ENCODE measurements at regions not wholly inside any gene's neighbourhood (a gene's known extent, or its start where the extent isn't known, plus 50 kb on each side); places are given as distances from the start of the nearest gene placed in this dataset.

GRCh38 chr2:118761771-118762170, 85.7 kb downstream of the EN1 start:
- TF ChIP-seq CTCF (IDR thresholded peaks at IDR 0.05; ENCODE audit: extremely low read depth, insufficient read depth, missing control alignments) = no peak
- DNase-seq (ENCODE audit: low spot score) = no peak
- in situ Hi-C loops (cut with MboI; ENCODE audit: low pct_unique_long_range_greater_than_20kb, low sequenced_read_pairs, unreplicated experiment) = no loop called here

GRCh38 chr2:118755901-118756300, 91.5 kb downstream of the EN1 start:
- no peak for TF ChIP-seq CTCF (IDR thresholded peaks at IDR 0.05; ENCODE audit: extremely low read depth, insufficient read depth, missing control alignments)
- in situ Hi-C loops (cut with MboI; ENCODE audit: low pct_unique_long_range_greater_than_20kb, low sequenced_read_pairs, unreplicated experiment) = no loop called here
- DNase-seq (ENCODE audit: low spot score) = no peak

- no peak for TF ChIP-seq CTCF (IDR thresholded peaks at IDR 0.05; ENCODE audit: extremely low read depth, insufficient read depth, missing control alignments)
- in situ Hi-C loops (cut with MboI; ENCODE audit: low pct_unique_long_range_greater_than_20kb, low sequenced_read_pairs, unreplicated experiment) = no loop called here
- DNase-seq (ENCODE audit: low spot score) = no peak
Measured at GRCh38 chr2:118755384-118755783, 92.1 kb downstream of the EN1 start.

- no peak for TF ChIP-seq CTCF (IDR thresholded peaks at IDR 0.05; ENCODE audit: extremely low read depth, insufficient read depth, missing control alignments)
- DNase-seq (ENCODE audit: low spot score) = no peak
- in situ Hi-C loops (cut with MboI; ENCODE audit: low pct_unique_long_range_greater_than_20kb, low sequenced_read_pairs, unreplicated experiment) = no loop called here
Measured at GRCh38 chr2:118752762-118753429, 94.6 kb downstream of the EN1 start.

- in situ Hi-C loops (cut with MboI; ENCODE audit: low pct_unique_long_range_greater_than_20kb, low sequenced_read_pairs, unreplicated experiment) = no loop called here
- no peak for TF ChIP-seq CTCF (IDR thresholded peaks at IDR 0.05; ENCODE audit: extremely low read depth, insufficient read depth, missing control alignments)
Measured at GRCh38 chr2:118750959-118751565, 96.4 kb downstream of the EN1 start.

GRCh38 chr2:118748245-118748885, 99.1 kb downstream of the EN1 start:
- DNase-seq (ENCODE audit: low spot score) = no peak
- TF ChIP-seq CTCF (IDR thresholded peaks at IDR 0.05; ENCODE audit: extremely low read depth, insufficient read depth, missing control alignments) = no peak
- in situ Hi-C loops (cut with MboI; ENCODE audit: low pct_unique_long_range_greater_than_20kb, low sequenced_read_pairs, unreplicated experiment) = no loop called here

More at GRCh38 chr2:118750959-118751565, 96.4 kb downstream of the EN1 start:
- no peak for DNase-seq (ENCODE audit: low spot score)

Data from GM13977 (cell line).